ENCODE measurements at regions not wholly inside any gene's neighbourhood (a gene's known extent, or its start where the extent isn't known, plus 50 kb on each side); places are given as distances from the start of the nearest gene placed in this dataset.

- TF ChIP-seq EZH2 (IDR thresholded peaks at IDR 0.05; ENCODE audit: borderline replicate concordance, low read depth, low read length), result no peak
- no peak for TF ChIP-seq NFIC (IDR thresholded peaks at IDR 0.05)
- no peak for TF ChIP-seq JUNB (CRISPR knock-in tag; conservative IDR thresholded peaks at IDR 0.05)
- TF ChIP-seq DMBX1 (CRISPR knock-in tag; IDR thresholded peaks at IDR 0.05; ENCODE audit: borderline replicate concordance), result no peak
- TF ChIP-seq ZNF24 (IDR thresholded peaks at IDR 0.05), result no peak
- TF ChIP-seq HOXB6 (CRISPR knock-in tag; IDR thresholded peaks at IDR 0.05; ENCODE audit: borderline replicate concordance), result no peak
Observed at GRCh38 chr10:4763960-4764428, 62.0 kb upstream of the AKR1E2 start (continued).

DNA sequence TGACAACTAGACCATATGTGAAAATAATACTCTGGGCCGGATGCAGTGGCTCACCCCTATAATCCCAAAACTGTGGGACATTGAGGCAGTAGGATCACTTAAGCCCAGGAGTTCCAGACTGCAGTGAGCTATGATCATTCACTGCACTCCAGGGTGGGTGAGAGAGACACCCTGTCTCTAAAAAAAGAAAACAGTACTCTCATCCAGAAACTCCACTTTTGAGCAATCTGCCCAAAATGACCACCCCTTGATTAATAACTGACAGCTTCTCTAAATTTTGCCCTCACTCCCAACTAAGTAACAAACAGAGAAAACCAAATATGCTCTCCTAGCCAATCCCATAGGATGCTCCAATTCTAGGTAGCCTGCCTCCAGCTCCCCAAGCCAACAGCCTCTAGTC lies 62.5 kb upstream of the AKR1E2 start:
- H3K9me1 ChIP-seq (ENCODE audit: control insufficient read depth, insufficient read depth, low read length), result no peaks in the 10 kb centered on the region
- DNase-seq (ENCODE audit: extremely low read depth in 1 of 4, low spot score in 3 of 4), result no peak
- no peaks in the 10 kb centered on the region for H3K36me3 ChIP-seq (ENCODE audit: control insufficient read depth, insufficient read depth, low read length)
- no peak for FAIRE-seq
- intact Hi-C loops (cut with micrococcal nuclease) (no loop called here), in situ Hi-C loops (cut with MboI) (loop anchor here (25.0 kb wide), 1 partner anchor 1551 kb away; no protein-coding TSS in a partner anchor)
- H3K4me3 ChIP-seq, result no peak overlapping the region
- no peak overlapping the region for H3K9ac ChIP-seq (ENCODE audit: insufficient read depth in 1 of 2, low read depth in 2 of 2, low read length in 2 of 2)
- no peaks in the 10 kb centered on the region for H3K9me3 ChIP-seq (replicated peaks; ENCODE audit: control insufficient read depth, insufficient read depth, low read depth, low read length)
- H3K4me2 ChIP-seq (ENCODE audit: insufficient read depth, low read length), result no peak overlapping the region
- 0% methylated on average over 1 of the region's 1 CpG for WGBS (ENCODE audit: insufficient coverage, low coverage, missing lambda C conversion rate)
- no peaks in the 10 kb centered on the region for H3K4me1 ChIP-seq (replicated peaks in 1 of 2; ENCODE audit: control insufficient read depth in 2 of 2, insufficient read depth in 2 of 2, low read length in 2 of 2)
- ChIA-PET CTCF (ENCODE audit: low intra/inter-chr PET ratio) (no interaction called here), POLR2A (interaction anchor here (0.7 kb wide), 1 partner anchor 33 kb away, joined by 3 read pairs; no protein-coding TSS in a partner anchor)
- ATAC-seq, result no peak
- H3K27ac ChIP-seq (ENCODE audit: extremely low read depth, low read depth, low read length), result no peak overlapping the region
- peaks cover 0 to 6% of the 10 kb centered on the region in 2 experiments; a peak in 1 of 5 replicates for H3K27me3 ChIP-seq (ENCODE audit: control insufficient read depth in 2 of 2, insufficient read depth in 2 of 2, low read length in 2 of 2)
- BruUV-seq (replicated peaks), result no TSS peak
- no peaks in the 10 kb centered on the region for H3K79me2 ChIP-seq (ENCODE audit: control insufficient read depth, insufficient read depth, low read length)
- no peak overlapping the region for H2AFZ ChIP-seq (ENCODE audit: low read depth, low read length)
- no peaks in the 10 kb centered on the region for H4K20me1 ChIP-seq (replicated peaks; ENCODE audit: control insufficient read depth, insufficient read depth, low read length)
- no peak for TF ChIP-seq ZBTB11 (CRISPR knock-in tag; IDR thresholded peaks at IDR 0.05)
- no peak for TF ChIP-seq ZNF766 (CRISPR knock-in tag; conservative IDR thresholded peaks at IDR 0.05)
- TF ChIP-seq KAT7 (CRISPR knock-in tag; IDR thresholded peaks at IDR 0.05; ENCODE audit: borderline replicate concordance), result no peak
- TF ChIP-seq TRIM25 (IDR thresholded peaks at IDR 0.05; ENCODE audit: borderline replicate concordance), result no peak
- TF ChIP-seq DDX20 (tag; IDR thresholded peaks at IDR 0.05; ENCODE audit: low read depth), result no peak
- no peak for TF ChIP-seq SREBF1 (IDR thresholded peaks at IDR 0.05; ENCODE audit: borderline replicate concordance, low read depth, low read length)
- no peak for TF ChIP-seq POLR2AphosphoS2 (IDR thresholded peaks at IDR 0.05; ENCODE audit: low read length)
- TF ChIP-seq ZNF146 (CRISPR knock-in tag; IDR thresholded peaks at IDR 0.05; ENCODE audit: unreplicated experiment), result no peak
- no peak for TF ChIP-seq STAT5A (IDR thresholded peaks at IDR 0.05; ENCODE audit: borderline replicate concordance, low read length)
- no peak for TF ChIP-seq HDAC1 (IDR thresholded peaks at IDR 0.05)
- TF ChIP-seq SMARCE1 (IDR thresholded peaks at IDR 0.05), result no peak
- no peak for TF ChIP-seq MYNN (IDR thresholded peaks at IDR 0.05)
- no peak for TF ChIP-seq MYNN (CRISPR knock-in tag; IDR thresholded peaks at IDR 0.05)

Measured in K562 (cell line).